Medulla oblongata (tissue), 1 donor: ENCODE measurements at regions not wholly inside any gene's neighbourhood (a gene's known extent, or its start where the extent isn't known, plus 50 kb on each side); places are given as distances from the start of the nearest gene placed in this dataset.
"Not testable (repeated sequence)": the region's sequence is repeated elsewhere in the genome, so short reads cannot be mapped to it uniquely, and the experiment has no call there.

Source experiments
- DNase-seq: peaks from one replicate; pipeline ENCODE4 v3.0.0-alpha.2; 2015; ENCODE audit errors: extremely low spot score

- no peak for DNase-seq
Observed at GRCh38 chr6:135651964-135652755, 154.6 kb upstream of the AHI1 start.

- no peak for DNase-seq
Observed at GRCh38 chr6:135655055-135655454, 157.5 kb upstream of the AHI1 start.

- no peak for DNase-seq
Observed at GRCh38 chr6:135657207-135657606, 159.7 kb upstream of the AHI1 start.

GRCh38 chr6:135658481-135658880, 160.9 kb upstream of the AHI1 start:
- DNase-seq: no peak

- DNase-seq: no peak
Observed at GRCh38 chr6:135658916-135659315, 161.4 kb upstream of the AHI1 start.

- DNase-seq: no peak
Observed at GRCh38 chr6:135664527-135664926, 167.0 kb upstream of the AHI1 start.

- DNase-seq: no peak
Observed at GRCh38 chr6:135665935-135666334, 168.4 kb upstream of the AHI1 start.

GRCh38 chr6:135667691-135668455, 170.3 kb upstream of the AHI1 start:
- peak; percentile 8 for DNase-seq

GRCh38 chr6:135672256-135672655, 174.7 kb upstream of the AHI1 start:
- no peak for DNase-seq

GRCh38 chr6:135673501-135674309, 176.2 kb upstream of the AHI1 start:
- DNase-seq: no peak

- no peak for DNase-seq
Observed at GRCh38 chr6:135675026-135675425, 176.5 kb upstream of the PDE7B start.

GRCh38 chr6:135675862-135676261, 175.6 kb upstream of the PDE7B start:
- DNase-seq: peak; percentile 16

GRCh38 chr6:135680964-135681913, 170.3 kb upstream of the PDE7B start:
- DNase-seq: peak; percentile 7

GRCh38 chr6:135686784-135687301, 164.7 kb upstream of the PDE7B start:
- DNase-seq: no peak

- not testable (repeated sequence) for DNase-seq
Observed at GRCh38 chr6:135688476-135688875, 163.0 kb upstream of the PDE7B start.

- no peak for DNase-seq
Observed at GRCh38 chr6:135692426-135692825, 159.1 kb upstream of the PDE7B start.

- DNase-seq: no peak
Observed at GRCh38 chr6:135693811-135694370, 157.6 kb upstream of the PDE7B start.

- DNase-seq: no peak
Observed at GRCh38 chr6:135699705-135700104, 151.8 kb upstream of the PDE7B start.

- DNase-seq: no peak
Observed at GRCh38 chr6:135701426-135701825, 150.1 kb upstream of the PDE7B start.

GRCh38 chr6:135703007-135703406, 148.5 kb upstream of the PDE7B start:
- DNase-seq: no peak

- no peak for DNase-seq
Observed at GRCh38 chr6:135703621-135704020, 147.9 kb upstream of the PDE7B start.
